Neuron (in vitro differentiated cells): ENCODE measurements at regions not wholly inside any gene's neighbourhood (a gene's known extent, or its start where the extent isn't known, plus 50 kb on each side); places are given as distances from the start of the nearest gene placed in this dataset.
"Not testable (repeated sequence)": the region's sequence is repeated elsewhere in the genome, so short reads cannot be mapped to it uniquely, and the experiment has no call there.

Source experiments
- H2AFZ ChIP-seq: one replicate; pipeline ENCODE4 v1.6.1; 2013; ENCODE audit warnings: low read depth, mild to moderate bottlenecking, inconsistent platforms, low read length, moderate library complexity
- H3K27me3 ChIP-seq: one replicate; pipeline ENCODE4 v1.6.1; 2013; ENCODE audit warnings: low read length; ENCODE audit not compliant: insufficient read depth
- H3K36me3 ChIP-seq: one replicate; pipeline ENCODE4 v1.6.1; 2013; ENCODE audit warnings: low read length; ENCODE audit not compliant: insufficient read depth
- H3K4me1 ChIP-seq: one replicate; pipeline ENCODE4 v1.6.1; 2013; ENCODE audit warnings: low read length; ENCODE audit not compliant: insufficient read depth
- H3K4me3 ChIP-seq: 2 replicates; pipeline ENCODE4 v1.5.1; 2013; ENCODE audit warnings: mild to moderate bottlenecking, low read length, moderate library complexity
- H3K9me3 ChIP-seq: one replicate; pipeline ENCODE4 v1.6.1; 2013; ENCODE audit warnings: low read length

DNA sequence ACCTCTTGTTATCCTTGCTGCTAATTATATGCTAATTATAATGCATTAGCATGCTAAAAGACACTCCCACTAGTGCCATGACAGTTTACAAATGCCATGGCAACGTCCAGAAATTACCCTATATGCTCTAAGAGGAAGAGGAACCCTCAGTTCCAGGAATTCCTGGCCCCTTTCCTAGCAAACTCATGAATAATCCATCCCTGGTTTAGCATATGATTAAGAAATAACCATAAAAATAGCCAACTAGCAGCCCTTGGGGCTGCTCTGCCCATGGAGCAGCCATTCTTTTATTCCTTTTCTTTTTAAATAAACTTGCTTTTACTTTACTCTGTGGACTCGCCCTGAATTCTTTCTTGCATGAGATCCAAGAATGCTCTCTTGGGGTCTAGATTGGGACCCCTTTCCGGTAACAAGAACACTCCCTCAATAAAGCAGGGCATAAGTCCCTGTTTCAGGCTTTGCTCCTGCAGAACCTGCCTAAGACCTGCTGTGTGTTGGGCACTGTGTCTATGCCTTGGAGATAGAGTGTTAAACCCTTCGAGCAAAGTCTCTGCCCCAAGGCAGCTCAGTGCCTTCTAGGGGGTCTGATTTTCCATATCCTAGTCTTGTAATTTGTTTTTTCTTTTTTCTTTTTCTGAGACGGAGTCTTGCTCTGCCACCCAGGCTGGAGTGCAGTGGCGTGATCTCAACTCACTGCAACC, 345.0 kb downstream of the NPIPA7 start:
- H2AFZ ChIP-seq, H3K4me1 ChIP-seq, H3K4me3 ChIP-seq, H3K27me3 ChIP-seq, H3K9me3 ChIP-seq, H3K36me3 ChIP-seq: not testable (repeated sequence)

- H2AFZ ChIP-seq, H3K4me3 ChIP-seq, H3K4me1 ChIP-seq, H3K36me3 ChIP-seq, H3K27me3 ChIP-seq, H3K9me3 ChIP-seq: not testable (repeated sequence)
These were observed 348.1 kb downstream of the NPIPA7 start for GRCh38 chr16:16727048-16727447.

DNA sequence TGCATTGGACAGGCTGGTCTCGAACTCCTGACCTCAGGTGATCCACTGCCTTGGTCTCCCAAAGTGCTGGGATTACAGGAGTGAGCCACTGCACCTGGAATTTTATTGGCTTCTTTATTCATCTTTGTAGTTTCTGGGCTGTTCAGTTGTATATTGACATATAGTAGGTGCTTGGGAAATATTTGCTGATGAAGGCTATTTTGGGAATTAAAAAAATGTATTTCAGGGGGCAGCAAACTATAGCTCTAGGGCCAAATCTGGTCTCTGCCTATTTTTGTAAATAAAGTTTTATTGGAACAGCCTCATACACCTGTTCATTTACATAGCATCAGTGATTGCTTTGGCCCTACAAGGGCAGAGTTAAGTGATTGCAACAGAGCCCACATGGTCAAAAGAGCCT, 363.6 kb downstream of the NPIPA7 start:
- H3K4me3 ChIP-seq, H3K36me3 ChIP-seq, H3K4me1 ChIP-seq, H3K27me3 ChIP-seq, H3K9me3 ChIP-seq, H2AFZ ChIP-seq: not testable (repeated sequence)

- H3K27me3 ChIP-seq, H3K9me3 ChIP-seq, H3K4me1 ChIP-seq, H2AFZ ChIP-seq, H3K36me3 ChIP-seq, H3K4me3 ChIP-seq: not testable (repeated sequence)
These were observed 376.2 kb downstream of the NPIPA7 start for GRCh38 chr16:16754992-16755667.

GRCh38 chr16:16763449-16763848, 384.5 kb downstream of the NPIPA7 start:
- H3K36me3 ChIP-seq: no peaks in the 10 kb centered on the region
- no peak overlapping the region for H3K4me3 ChIP-seq
- H3K27me3 ChIP-seq: no peaks in the 10 kb centered on the region
- H2AFZ ChIP-seq: no peak overlapping the region
- H3K9me3 ChIP-seq: no peaks in the 10 kb centered on the region
- no peaks in the 10 kb centered on the region for H3K4me1 ChIP-seq

DNA sequence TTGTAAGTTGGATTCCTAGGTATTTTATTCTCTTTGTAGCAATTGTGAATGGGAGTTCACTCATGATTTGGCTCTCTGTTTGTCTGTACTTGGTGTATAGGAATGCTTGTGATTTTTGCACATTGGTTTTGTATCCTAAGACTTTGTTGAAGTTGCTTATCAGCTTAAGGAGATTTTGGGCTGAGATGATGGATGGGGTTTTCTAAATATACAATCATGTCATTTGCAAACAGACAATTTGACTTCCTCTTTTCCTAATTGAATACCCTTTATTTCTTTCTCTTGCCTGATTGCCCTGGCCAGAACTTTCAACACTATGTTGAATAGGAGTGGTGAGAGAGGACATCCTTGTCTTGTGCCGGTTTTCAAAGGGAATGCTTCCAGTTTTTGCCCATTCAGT, 391.8 kb downstream of the NPIPA7 start:
- not testable (repeated sequence) for H3K27me3 ChIP-seq, H2AFZ ChIP-seq, H3K4me1 ChIP-seq, H3K9me3 ChIP-seq, H3K36me3 ChIP-seq, H3K4me3 ChIP-seq

DNA sequence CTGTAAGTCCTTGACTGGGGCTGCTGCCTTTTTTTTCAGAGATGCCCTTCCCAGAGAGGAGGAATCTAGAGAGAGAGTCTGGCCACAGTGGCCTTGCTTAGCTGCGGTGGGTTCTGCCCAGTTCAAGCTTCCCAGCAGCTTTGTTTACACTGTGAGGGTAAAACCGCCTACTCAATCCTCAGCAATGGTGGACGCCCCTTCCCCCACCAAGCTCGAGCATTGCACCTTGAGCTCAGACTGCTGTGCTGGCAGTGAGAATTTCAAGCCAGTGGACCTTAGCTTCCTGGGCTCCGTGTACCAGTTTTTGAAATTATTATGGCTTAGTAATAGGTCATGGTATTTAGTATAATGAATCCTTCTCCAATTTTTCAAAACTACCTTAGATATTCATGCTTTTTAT, 395.4 kb downstream of the NPIPA7 start:
- no peaks in the 10 kb centered on the region for H3K9me3 ChIP-seq
- no peaks in the 10 kb centered on the region for H3K36me3 ChIP-seq
- peaks cover 2% of the 10 kb centered on the region for H3K27me3 ChIP-seq
- H3K4me1 ChIP-seq: no peaks in the 10 kb centered on the region
- H2AFZ ChIP-seq: no peak overlapping the region
- H3K4me3 ChIP-seq: no peak overlapping the region

DNA sequence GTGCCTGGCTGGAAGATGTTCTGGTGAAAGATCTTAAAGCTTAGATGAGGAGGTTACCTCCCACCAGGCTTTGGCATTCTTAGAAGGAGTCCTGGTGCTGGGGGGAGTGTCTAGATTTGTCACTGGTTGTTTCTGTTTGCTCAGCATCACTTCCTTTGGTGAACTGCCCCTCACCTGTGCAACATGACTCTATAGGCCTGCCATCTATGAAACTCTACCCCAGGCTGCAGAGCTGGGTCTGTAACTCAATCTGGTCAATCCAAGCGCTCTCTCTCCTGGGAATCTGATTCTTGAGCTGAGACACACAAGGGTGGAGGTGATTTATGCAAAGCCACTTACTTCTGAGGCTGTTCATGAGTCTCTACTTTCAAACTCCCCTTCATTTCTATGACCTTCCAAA, 399.4 kb downstream of the NPIPA7 start:
- Histone ChIP-seq H3K4me1 (no peaks in the 10 kb centered on the region), H3K36me3 (no peaks in the 10 kb centered on the region), H3K4me3 (no peak overlapping the region), H2AFZ (no peak overlapping the region), H3K9me3 (no peaks in the 10 kb centered on the region), H3K27me3 (peaks cover 2% of the 10 kb centered on the region)

- Histone ChIP-seq H3K27me3 (no peaks in the 10 kb centered on the region), H3K36me3 (no peaks in the 10 kb centered on the region), H3K9me3 (no peaks in the 10 kb centered on the region), H2AFZ (no peak overlapping the region), H3K4me3 (no peak overlapping the region), H3K4me1 (no peaks in the 10 kb centered on the region)
These were observed 401.6 kb downstream of the NPIPA7 start for GRCh38 chr16:16780588-16780987.

DNA sequence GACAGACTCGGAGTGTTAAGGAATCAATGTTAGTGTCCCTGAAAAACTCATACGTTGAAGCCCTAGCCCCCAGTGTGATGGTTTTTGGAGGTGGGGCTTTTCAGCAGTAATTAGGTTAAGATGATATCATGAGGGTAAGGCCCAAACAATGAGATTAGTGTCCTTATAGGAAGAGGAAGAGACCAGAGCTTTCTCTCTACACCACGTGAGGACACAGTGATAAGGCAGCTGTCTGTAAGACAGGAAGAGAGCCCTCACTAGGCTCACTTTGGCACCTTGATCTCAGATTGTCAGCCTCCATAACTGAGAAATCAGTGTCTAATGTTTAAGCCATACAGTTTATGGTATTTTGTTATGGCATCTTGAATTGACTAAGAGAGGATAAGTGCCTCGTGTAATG, 403.2 kb downstream of the NPIPA7 start:
- H3K36me3 ChIP-seq: no peaks in the 10 kb centered on the region
- no peaks in the 10 kb centered on the region for H3K4me1 ChIP-seq
- H2AFZ ChIP-seq: no peak overlapping the region

GRCh38 chr16:16788004-16788403, 409.1 kb downstream of the NPIPA7 start:
- Histone ChIP-seq H3K36me3 (no peaks in the 10 kb centered on the region), H3K4me3 (no peak overlapping the region), H3K4me1 (no peaks in the 10 kb centered on the region), H3K9me3 (no peaks in the 10 kb centered on the region), H2AFZ (no peak overlapping the region), H3K27me3 (no peaks in the 10 kb centered on the region)

More for the DNA sequence above, 403.2 kb downstream of the NPIPA7 start:
- H3K27me3 ChIP-seq: no peaks in the 10 kb centered on the region
- H3K4me3 ChIP-seq: no peak overlapping the region
- no peaks in the 10 kb centered on the region for H3K9me3 ChIP-seq

DNA sequence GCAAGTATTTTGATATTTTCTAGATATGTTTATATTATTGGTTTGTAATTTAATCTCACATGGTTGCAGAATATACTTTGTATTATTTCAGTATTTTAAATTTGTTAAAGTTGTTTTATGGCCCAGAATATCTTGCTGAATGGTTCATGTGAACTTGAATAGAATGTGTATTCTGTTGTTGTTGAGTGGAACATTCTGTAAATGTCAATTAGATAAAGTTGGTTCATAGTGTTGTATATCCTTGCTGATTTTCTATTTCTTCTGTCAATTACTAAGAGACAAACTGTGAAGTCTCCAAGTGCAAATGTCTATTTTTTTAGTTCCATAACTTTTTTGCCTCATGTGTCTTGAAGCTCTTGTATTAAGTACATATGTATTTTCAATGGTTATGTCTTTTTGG, 411.7 kb downstream of the NPIPA7 start:
- Histone ChIP-seq H3K27me3 (no peaks in the 10 kb centered on the region), H3K36me3 (no peaks in the 10 kb centered on the region), H3K9me3 (no peaks in the 10 kb centered on the region), H3K4me3 (no peak overlapping the region), H3K4me1 (no peaks in the 10 kb centered on the region), H2AFZ (no peak overlapping the region)

- no peaks in the 10 kb centered on the region for H3K36me3 ChIP-seq
- H3K9me3 ChIP-seq: no peaks in the 10 kb centered on the region
- H3K4me3 ChIP-seq: no peak overlapping the region
- H2AFZ ChIP-seq: no peak overlapping the region
- no peaks in the 10 kb centered on the region for H3K27me3 ChIP-seq
- H3K4me1 ChIP-seq: no peaks in the 10 kb centered on the region
These were observed 412.1 kb downstream of the NPIPA7 start for GRCh38 chr16:16791051-16791450.

- H2AFZ ChIP-seq: no peak overlapping the region
These were observed 418.3 kb downstream of the NPIPA7 start for GRCh38 chr16:16797239-16797638.

More at GRCh38 chr16:16797239-16797638, 418.3 kb downstream of the NPIPA7 start:
- no peaks in the 10 kb centered on the region for H3K4me1 ChIP-seq
- no peaks in the 10 kb centered on the region for H3K9me3 ChIP-seq
- H3K27me3 ChIP-seq: no peaks in the 10 kb centered on the region
- no peak overlapping the region for H3K4me3 ChIP-seq
- H3K36me3 ChIP-seq: no peaks in the 10 kb centered on the region
